GM18520 (cell line): ENCODE measurements at regions not wholly inside any gene's neighbourhood (a gene's known extent, or its start where the extent isn't known, plus 50 kb on each side); places are given as distances from the start of the nearest gene placed in this dataset.

Experiments used
- ATAC-seq: cut with Tn5 transposase; IDR thresholded peaks from one replicate; pipeline ENCODE4 v1.9.1; 2021; ENCODE audit not compliant: unreplicated experiment

DNA sequence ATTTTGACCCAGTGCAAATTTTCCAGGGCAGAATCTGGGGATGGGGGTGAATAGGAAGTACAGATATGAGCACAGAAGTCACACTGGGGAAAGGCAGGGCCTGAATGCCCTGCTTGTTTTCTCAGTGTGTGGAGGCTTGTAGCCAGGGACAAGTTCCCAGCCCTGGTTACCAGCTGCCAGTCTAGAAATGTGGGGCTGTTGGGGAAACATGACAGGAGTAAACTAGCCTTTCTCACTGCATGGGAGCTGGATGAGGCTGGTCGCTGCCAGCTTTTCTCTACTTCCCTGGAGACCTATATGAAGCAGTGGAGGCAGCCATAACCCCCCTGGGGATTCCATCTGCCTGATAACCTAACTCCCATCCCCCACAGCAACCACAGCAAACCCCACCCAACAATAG, 2267.7 kb downstream of the PCDH9 start:
- no peak for ATAC-seq

DNA sequence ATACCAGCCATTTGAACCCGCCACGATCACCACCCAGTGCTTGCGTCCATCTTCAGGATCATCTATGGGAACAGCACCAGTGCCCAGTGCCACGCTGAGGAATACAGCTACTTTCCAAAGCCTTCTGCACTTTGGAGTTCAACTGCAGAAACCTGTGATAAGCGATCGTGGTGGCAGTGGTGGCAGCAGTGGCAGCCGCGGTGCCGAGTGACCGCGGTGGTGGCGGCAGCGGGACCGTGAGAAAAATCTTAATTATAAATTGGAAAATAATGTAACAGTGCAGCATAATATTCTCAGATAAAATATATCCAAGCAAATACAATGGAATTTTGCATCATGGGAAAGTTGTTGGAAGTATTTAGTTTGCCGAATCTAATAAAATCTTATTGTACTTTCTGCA, 2270.9 kb downstream of the PCDH9 start:
- no peak for ATAC-seq

DNA sequence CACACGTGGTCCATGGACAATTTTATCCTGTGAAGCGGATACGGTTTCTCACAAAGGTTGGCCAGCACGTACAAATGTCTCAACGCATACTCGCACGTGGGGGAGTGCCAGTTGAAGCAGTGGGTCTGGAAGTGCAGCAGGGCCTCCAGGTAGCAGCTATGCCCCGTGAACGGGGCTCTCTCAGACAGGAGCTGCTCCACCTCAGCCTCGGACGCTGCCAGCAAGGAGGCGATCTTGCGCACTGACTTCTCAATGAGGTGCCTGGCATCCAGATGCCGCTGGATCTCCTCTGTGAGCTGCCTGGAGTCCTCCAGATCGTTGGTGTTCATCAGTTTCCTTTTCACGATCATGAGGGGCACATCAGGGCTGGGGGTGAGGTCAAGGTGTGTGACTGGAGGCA, 2272.0 kb downstream of the PCDH9 start:
- ATAC-seq: no peak

DNA sequence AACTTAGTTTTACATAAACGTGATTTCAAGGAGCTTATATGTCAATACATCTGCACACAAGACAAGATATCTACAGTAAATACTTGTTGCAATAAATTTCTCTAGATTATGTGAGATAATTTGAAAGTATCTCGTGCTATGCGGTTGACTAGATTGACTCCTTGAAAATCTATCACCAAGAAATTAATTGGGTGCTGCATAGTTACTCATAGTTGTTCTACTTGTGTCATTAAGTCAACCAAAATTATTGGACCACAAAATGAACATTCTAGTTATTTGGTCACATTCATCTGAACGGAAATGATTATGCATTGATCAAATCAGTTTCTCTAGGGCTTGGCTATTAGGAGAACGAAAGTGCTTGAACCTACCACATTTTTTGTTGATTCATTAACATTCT, 2291.5 kb downstream of the PCDH9 start:
- ATAC-seq: no peak

DNA sequence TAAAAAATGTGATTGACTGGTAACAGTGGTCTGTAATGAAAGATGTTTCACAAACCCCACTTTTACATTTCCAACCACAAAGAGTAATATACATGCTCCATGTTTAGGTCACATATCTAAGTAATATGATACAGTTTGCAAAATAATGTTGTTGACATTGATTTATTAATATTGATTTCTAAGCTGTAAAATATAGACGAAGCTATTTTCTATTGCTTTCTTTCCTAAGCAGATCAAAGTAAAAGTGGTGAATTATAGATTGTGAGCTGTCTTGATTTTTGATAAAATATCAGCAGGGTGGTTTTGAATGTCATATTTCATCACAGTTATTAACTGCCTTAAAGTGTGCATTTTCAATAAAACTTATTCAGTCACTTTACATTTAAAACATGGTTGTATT, 2292.8 kb downstream of the PCDH9 start:
- ATAC-seq: no peak

DNA sequence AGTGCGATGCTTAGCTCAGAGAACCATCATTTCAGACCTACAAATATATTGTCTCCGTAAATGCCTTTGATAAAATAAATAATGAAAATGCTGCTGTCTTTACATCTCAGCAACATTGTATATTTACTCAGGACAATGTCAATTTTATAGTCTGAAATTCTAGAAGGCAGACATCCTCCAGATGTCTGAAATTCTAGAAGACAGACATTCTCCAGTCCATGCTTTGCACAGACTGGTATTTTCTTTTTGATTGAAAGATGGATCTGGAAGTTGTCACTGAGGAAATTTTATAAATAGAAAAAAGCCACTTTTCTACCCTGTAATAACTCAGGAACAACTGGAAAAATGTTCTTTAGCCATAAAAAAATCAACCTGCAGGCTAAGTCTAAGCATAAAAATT, 2293.3 kb downstream of the PCDH9 start:
- ATAC-seq: no peak

DNA sequence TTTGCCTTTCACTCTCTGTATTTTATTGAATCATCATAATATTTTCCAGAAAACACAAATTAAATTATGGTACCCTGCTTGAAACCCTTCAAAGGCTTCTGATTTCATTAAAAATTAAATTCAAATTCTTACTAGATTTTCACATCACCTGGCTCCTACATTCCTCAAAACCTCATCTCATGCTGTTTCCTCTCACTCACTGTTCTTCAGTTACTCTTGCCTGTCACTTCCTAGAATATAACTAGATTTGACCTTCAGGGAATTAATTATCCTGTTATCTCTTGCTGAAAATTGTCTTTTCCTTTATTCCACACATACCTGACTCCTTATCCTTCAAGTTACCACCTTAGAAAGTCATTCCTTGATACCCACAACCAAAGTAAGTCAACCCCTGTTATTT, 2294.7 kb downstream of the PCDH9 start:
- no peak for ATAC-seq

DNA sequence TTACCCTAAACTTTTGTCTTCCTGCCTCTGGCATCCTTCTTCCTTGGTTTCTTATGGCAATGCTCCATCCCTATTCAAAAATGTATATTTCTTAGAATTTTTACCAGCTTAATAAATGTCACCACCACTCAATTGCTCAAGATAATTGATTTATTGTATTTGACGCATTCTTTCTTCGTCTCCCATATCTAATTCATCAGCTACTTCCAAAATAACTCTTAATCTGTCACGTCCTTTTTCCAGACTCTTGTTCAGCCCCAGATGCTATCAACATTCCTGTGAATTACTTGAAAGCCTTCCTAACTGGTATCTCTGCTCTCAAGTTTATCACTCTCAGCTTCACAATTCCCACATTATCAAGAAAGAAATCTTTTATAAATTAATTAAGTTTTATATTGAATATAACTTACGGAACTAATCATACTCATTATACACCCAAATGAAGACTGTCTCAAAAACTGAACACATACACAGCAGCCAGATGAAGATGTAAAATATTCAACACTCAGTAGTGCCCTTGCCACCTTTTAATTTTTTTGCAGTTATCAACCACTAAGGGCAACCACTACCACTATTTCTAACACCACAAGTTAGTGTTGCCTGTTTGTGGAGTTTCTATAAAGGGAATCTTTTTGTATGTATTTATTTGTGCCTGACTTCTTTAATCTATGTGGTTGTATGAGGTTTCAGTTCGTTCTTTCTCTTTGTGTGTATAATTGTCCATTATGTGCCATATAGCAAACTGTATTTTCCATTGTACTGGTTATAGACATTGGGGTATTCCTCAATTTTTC, 2295.4 kb downstream of the PCDH9 start:
- no peak for ATAC-seq

DNA sequence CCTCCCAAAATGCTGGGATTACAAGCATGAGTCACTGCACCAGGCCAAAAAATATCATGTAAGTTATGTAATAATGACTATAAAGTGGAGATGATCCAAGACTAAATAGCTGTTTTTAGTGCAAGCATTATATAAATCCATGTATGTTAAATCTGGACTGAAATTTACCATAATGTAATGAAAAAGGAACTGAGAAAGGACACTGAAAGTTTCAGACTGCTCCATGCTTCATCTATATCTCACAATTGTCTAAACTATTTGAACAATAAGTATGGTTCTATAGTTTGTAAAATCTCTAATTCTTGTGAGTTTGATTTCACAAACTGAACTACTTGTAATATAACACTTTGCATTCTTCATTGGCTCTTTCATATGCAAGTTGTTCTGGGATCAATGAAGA, 2299.5 kb downstream of the PCDH9 start:
- ATAC-seq: no peak

DNA sequence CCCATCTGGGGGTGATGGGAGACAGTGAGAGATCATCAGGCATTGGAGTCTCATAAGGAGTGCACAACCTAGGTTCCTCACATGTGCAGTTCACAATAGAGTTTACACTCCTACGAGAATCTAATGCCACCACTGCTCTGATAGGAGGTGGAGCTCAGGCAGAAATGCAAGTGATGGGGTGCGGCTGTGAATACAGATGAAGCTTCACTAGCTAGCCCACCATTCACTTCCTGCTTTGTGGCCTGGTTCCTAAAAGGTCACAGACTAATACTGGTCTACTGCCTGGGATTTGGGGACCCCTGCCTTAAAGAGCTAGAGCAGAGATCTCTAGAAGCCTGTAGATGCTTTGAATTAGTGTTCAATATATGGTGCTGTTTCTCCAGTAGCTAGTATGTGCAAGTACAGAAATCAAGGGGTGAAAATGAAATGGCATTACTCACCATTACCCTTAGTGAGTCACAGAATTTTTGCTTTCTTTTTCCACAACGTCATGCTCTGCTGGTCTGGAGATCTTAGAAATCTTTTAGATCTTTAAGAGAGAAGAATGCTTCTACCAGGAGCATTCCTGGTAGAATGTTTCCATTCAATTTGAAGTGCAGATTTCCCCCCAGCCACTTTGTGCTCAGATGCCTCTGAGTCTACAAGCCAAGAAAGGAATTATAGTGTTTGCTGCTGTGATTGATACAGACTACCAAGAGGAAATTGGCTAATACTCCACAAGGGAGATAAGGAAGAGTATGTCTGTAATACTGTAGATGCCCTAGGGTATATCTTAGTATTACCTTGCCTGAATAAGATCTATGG, 2301.2 kb downstream of the PCDH9 start:
- peak; percentile 77 for ATAC-seq

DNA sequence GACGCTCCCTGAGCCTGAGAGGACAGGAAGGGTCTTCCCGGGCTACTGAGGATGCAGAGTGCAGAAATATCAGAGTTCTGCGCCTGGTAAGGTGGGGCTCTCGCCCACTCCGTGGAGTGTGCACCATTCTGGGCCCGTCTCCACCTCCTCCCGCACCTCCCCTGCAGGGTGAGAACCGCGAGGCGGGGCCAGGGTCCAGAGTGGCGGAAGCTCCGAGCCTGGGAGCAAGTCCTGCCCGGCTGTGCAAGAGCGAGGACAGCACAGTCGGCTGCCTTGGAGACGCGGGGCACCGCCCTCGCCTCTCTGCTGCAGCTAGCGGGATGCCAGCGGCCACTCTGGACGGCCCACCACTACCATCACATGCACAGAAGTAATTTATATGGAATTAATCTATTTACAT, 2304.4 kb downstream of the PCDH9 start:
- ATAC-seq: no peak

DNA sequence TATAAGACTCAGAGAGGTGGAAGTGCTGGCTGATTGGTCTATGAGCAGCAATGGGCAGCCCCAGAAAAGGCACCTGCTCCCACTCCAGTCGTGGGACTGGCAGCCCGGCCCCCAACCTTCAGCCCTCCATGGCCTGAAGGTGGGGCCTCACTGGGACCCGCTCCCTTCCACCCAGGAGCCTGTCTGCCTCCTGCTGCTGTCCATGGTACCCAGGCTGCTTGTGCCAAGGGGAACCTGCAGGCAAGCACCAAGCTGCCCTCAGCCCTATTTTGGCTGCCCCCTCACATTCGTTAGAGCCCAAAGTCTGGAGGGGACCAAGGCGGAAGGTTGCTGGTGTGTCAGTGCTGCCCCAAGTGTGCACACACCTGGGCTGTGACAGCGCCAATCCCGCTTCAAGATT, 2304.9 kb downstream of the PCDH9 start:
- no peak for ATAC-seq

DNA sequence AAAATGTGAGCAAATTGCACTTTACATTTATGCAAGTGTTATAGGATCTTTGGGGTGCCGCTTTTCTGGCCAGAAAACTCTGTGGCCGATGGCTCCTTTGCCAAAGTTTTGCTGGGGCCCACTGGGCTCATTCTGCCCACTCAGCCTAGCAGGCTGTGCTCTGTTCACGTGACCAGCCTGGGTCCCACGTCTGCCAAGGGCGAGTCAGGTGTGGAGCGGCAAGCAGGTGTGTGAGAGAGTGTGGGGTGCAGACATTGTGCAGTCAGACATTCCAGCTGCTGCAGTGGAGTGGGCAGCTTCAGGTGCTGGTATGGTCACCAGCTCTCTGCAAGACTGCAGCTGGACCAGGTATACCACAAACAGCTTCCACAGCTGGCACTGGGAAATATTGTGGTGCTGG, 2305.7 kb downstream of the PCDH9 start:
- no peak for ATAC-seq

DNA sequence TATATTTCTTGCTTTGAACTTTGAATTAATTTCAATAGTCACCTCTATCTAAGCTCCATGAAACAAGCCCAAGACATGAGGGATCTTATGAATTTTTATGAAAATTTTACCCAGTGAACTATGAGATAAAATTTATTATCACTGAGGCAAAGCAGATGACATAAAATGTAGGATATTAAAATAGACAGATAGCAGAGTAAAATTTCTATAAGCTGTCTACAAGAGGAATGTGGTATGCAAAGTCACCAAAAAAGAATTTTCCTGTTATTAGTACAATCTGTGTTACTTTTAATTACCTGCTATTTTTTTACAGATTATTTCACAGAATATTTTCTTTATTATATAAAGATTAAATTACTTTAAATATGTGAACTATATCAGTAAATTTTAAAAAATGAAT, 2312.6 kb downstream of the PCDH9 start:
- no peak for ATAC-seq

DNA sequence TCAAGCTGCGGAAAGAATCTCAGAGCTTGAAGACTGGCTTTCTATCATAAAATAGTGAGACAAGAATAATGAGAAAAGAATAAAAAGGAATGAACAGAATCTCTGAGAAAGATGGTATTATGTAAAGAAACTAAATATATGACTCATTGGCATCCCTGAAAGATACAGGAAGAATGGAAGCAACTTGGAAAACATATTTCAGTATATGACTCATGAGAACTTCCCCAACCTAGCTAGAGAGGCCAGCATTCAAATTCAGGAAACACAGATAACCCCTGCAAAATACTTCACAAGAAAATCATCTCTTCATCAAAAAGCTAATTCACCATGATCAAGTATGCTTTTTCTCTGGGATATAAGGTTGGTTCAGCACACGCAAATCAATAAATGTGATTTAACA, 2318.0 kb downstream of the PCDH9 start:
- no peak for ATAC-seq

DNA sequence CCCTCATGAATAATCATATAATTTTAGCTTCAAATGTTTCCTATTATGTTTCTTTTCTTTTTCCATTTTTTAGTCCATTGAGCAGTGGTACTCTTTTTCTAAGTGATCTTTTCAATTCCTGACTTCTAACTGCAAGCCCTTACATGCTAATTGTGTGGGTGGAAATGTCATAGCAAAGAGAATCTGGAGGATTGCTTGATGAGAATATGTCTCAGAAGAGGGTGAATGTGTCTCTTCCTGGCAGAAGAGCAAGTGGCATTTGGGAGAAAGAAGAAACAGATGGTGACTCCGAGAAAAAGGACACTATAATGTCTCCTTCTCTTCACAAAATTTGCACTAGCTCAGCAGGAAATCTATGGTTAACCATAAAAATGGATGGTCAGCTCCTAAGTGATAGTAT, 2320.0 kb downstream of the PCDH9 start:
- no peak for ATAC-seq

DNA sequence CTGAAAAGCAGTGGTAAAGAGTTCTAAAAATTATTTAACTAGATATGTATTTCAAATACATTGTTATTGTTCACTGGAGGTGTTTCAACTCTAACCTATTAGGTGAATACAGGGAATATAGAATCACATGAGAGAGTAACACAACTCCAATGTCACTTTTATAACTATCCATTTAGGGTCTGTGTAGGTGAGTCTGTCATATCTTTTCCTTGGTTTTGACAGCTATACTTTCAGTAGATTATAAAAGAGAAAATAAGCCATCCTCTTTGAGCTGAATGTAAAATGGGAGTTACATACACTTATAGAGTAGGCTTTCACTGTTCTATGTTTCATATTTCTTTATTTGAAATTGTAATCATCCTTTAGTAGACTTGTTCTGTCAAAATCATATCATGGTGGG, 2321.0 kb downstream of the PCDH9 start:
- ATAC-seq: no peak

DNA sequence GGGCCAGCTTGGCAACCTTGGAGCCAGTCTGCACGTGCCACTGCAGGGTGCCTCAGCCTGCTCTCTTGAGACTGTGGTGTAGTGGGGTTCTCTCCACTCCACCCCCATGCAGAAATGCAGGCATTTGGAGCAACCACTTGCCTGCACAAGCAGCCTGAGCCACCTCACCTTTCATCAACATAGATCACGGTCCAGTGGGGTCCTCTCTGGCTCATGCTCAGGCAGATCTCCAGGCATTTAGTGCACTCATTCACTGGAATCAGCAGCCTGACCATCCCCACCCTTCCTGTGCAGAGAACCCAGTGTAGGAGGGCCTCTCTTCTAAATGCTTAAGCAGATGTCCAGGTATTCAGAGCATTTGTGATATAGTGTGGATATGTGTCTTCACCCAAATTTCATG, 2330.1 kb downstream of the PCDH9 start:
- no peak for ATAC-seq

DNA sequence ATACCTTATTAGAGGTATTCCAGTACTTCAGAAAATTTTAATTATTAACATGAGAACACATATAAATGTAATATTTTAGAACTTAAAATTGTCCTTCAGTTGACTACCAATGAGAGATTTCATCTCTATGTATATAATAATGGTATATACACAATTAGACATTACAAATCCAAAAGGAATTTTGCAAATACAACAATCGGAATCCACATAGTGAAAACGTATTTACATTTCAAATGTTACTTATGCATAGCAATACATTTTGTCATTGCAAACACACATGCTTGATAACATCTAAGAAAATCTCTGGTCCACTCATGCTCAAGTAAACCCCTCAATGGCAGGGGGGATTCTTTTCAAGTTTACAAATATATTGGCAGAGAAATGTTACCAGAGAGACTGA, 2345.2 kb downstream of the PCDH9 start:
- ATAC-seq: no peak

DNA sequence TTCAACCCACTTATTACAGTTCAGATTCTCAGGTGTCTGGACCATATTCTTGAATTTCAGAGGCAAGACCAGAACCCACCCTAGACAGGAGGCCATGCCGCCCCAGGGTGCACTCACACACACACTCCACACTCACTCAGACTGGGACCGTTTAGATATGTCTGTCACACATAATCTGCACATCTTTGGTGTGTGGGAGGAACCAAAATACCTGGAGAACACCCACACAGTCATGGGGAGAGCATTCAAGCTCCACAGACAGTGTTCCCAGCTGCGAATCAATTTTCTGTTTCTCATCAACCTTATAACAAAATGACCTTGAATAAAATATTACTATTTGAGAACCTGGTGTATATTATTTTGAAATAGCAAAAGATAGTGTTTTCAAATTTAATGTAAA, 2353.0 kb downstream of the PCDH9 start:
- ATAC-seq: no peak

DNA sequence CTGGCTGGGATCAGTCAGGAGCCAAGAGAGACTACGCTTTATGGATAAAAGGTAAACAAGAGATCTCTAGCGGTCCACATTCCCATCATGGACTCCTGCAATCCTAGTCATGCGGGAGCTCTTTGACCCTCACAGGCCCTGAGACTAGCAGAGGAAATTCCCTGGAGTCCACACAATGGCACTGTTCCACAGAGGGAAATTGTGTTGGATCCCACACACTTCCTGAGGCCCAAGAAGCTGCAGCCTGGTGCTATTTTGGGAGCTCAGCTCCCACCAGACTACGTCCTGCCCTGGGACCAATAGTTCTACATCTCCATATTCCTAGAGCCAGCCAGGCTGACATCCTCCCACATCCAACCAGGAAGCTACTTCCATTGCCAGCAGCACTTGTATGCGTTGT, 2358.4 kb downstream of the PCDH9 start:
- ATAC-seq: no peak

DNA sequence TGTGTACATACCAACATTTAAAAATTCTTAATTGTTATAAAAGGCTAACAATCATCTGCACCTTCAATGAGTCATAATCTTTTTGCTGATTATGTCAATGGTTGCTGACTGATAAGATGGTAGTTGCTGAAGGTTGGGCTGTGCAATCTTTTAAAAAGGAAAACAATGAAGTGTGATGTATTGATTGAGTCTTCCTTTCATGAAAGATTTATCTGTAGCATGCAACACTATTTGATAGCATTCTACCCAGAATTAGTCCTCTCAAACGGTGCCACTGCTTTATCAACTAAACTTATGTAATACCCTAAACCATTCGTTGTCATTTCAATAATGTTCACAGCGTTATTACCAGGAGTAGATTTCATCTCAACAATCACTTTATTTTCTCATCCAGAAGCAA, 2360.6 kb downstream of the PCDH9 start:
- no peak for ATAC-seq

DNA sequence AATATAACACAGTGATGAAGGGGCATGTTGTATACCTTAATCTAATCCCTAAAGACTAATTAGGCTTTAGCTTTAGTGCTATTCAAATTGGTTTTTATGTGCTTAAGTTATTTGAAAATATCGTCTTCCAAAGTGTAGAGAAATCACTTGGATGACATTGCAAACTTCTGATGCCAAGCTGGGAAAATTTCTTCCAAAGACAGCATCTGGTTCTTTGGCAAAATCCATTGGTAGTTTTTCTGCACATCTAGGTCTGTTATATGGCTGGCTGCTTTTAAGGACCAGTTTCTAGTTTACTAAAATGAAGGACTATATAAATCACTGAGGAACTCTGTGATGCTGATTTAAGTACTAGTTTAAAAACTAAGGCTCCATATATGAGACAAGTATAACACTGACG, 2362.3 kb downstream of the PCDH9 start:
- ATAC-seq: no peak
